ENCODE measurements at regions not wholly inside any gene's neighbourhood (a gene's known extent, or its start where the extent isn't known, plus 50 kb on each side); places are given as distances from the start of the nearest gene placed in this dataset.

DNA sequence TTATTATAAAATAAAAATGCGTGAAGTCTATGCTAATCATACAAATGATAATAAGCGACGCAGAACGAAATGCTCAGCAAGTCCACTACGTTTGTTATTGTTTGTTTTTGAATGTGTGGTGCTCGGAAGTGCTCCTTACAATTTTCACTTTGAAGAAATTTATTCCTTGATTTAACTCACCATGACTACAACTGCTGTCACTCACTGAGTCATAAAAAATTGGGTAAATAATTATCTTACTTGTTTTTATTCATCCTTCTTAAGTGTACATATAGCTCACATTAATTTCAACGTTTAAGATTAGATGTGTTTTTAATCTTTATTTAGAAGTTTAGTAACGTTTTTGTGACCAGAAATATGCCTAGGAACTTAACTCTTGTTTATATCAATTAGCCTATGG is 66.7 kb upstream of the NANOGP8 start:
- DNase-seq: no peak
- Histone ChIP-seq H3K36me3 (no peaks in the 10 kb centered on the region), H3K4me1 (no peaks in the 10 kb centered on the region), H3K9me3 (no peaks in the 10 kb centered on the region), H3K4me3 (ENCODE audit: low read depth, low read length) (no peak overlapping the region), H3K27me3 (no peaks in the 10 kb centered on the region)
- TF ChIP-seq, protein P1, sequence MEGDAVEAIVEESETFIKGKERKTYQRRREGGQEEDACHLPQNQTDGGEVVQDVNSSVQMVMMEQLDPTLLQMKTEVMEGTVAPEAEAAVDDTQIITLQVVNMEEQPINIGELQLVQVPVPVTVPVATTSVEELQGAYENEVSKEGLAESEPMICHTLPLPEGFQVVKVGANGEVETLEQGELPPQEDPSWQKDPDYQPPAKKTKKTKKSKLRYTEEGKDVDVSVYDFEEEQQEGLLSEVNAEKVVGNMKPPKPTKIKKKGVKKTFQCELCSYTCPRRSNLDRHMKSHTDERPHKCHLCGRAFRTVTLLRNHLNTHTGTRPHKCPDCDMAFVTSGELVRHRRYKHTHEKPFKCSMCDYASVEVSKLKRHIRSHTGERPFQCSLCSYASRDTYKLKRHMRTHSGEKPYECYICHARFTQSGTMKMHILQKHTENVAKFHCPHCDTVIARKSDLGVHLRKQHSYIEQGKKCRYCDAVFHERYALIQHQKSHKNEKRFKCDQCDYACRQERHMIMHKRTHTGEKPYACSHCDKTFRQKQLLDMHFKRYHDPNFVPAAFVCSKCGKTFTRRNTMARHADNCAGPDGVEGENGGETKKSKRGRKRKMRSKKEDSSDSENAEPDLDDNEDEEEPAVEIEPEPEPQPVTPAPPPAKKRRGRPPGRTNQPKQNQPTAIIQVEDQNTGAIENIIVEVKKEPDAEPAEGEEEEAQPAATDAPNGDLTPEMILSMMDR (IDR thresholded peaks at IDR 0.05; ENCODE audit: low read depth, low read length): no peak

DNA sequence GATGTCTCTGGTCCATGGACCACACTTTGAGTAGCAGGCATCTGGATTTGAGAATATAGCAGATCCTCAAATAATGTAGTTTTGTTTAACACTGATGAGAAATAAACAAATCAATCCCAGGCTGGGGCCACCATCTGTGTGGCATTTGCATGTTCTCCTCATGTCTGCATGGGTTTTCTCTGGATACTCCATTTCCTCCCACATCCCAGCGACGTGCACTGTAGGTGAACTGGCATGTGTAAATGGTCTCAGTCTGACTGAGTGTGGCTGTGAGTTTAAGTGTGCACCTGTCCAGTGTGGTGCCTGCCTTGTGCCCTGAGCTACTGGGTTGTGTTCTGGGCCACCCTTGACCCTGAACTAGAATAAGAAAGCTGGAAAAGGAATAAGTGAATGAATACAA is 66.3 kb upstream of the NANOGP8 start:
- Histone ChIP-seq H3K27me3 (no peaks in the 10 kb centered on the region), H3K9me3 (no peaks in the 10 kb centered on the region), H3K36me3 (no peaks in the 10 kb centered on the region), H3K4me1 (no peaks in the 10 kb centered on the region), H3K4me3 (ENCODE audit: low read depth, low read length) (no peak overlapping the region)
- DNase-seq: no peak
- TF ChIP-seq, protein P1 (IDR thresholded peaks at IDR 0.05; ENCODE audit: low read depth, low read length): no peak

DNA sequence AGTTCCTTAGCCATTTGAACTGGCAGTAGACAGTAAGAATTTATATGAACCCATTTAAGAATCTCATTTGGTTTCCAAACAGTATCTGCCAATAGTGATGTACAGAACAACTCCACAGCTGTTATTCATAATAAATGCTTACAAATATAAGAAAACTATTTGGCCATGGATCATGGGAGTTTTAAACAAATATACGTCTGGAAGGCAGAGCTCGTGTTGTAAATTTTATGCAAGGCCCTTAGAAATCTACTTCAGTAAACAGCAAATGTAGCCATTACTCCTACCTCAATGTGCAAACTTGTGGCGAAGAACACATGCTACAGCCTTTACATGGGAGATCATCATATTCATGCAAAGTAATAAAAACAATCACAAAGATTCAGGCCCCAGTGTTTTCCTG is 65.3 kb upstream of the NANOGP8 start:
- Histone ChIP-seq H3K36me3 (no peaks in the 10 kb centered on the region), H3K4me1 (no peaks in the 10 kb centered on the region), H3K4me3 (ENCODE audit: low read depth, low read length) (no peak overlapping the region), H3K9me3 (no peaks in the 10 kb centered on the region), H3K27me3 (no peaks in the 10 kb centered on the region)
- TF ChIP-seq, protein P1 (IDR thresholded peaks at IDR 0.05; ENCODE audit: low read depth, low read length): no peak
- DNase-seq: no peak

DNA sequence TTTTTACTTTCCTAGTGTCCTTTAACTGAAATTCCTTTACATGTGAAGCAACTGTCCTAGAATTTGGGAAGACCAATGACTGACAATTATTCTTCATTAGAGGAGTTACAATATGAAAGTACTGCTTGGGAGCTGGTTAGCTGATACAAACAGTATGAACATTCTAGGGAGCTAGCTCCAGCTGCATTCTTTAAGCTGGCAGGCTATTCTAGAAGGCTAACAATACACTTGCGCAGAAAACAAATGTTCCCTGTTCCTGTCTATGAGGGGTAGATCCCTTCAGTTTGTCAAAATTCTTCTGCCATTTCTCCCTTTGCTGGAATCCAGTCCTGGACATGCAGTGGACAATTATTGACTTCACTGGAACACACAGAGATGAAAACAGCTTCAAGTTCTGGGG is 60.2 kb upstream of the NANOGP8 start:
- TF ChIP-seq, protein P1 (IDR thresholded peaks at IDR 0.05; ENCODE audit: low read depth, low read length): no peak
- Histone ChIP-seq H3K27me3 (no peaks in the 10 kb centered on the region), H3K36me3 (no peaks in the 10 kb centered on the region), H3K9me3 (no peaks in the 10 kb centered on the region), H3K4me3 (ENCODE audit: low read depth, low read length) (no peak overlapping the region), H3K4me1 (no peaks in the 10 kb centered on the region)
- no peak for DNase-seq

DNA sequence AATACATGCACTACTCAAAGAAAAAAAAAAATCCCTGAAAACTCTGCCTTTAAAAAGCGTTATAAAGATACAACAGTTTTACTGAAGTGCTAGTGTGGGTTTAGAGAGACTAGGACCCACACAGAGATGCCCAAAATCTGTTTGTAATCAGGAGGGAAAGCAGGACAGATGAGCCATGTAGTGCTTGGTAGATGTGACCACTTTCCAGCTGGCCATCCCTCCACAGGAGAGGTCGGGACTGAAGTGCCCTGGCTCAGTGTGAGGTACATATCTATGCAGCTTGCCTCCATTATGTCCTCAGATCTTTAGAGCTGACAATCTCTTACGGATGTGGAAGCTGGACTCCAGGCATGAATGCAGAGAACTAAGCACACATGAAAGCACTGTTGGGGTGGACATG is 57.5 kb upstream of the NANOGP8 start:
- Histone ChIP-seq H3K9me3 (no peaks in the 10 kb centered on the region), H3K4me1 (no peaks in the 10 kb centered on the region), H3K27me3 (no peaks in the 10 kb centered on the region), H3K4me3 (ENCODE audit: low read depth, low read length) (no peak overlapping the region), H3K36me3 (no peaks in the 10 kb centered on the region)
- no peak for DNase-seq
- TF ChIP-seq, protein P1 (IDR thresholded peaks at IDR 0.05; ENCODE audit: low read depth, low read length): no peak

DNA sequence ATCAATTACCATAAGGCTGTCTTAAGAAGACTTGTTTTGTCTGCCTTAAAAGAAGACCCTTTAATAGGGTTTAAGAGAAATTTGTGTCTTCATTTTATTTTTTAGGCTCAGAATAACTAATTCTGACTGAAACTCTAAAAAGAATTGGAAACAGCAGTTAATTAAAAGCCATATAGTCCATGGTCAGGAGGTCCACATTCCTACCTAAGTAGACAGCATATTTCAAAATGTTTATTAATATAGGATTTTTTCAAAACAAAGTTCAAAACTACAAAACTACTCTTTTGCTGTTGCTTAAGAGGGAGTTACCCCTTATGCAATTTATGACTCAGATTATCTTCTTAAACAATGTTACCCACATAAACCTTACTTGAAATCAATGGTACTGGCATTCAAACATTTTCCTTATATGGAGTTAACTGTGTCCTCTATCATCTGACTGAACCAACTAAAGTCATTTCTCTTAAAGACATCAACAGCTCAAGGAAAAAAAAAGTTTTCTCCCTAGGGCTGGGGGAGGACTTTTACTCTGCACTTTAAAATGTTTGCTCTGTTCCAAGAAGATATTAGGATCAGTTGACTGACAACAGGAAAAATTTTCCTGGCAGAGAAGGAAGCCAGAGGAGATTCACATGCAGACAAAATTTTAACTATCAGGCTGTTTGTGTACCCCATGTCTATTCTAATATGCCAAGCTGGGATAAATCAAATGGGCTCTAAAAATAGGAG is 56.8 kb upstream of the NANOGP8 start:
- Histone ChIP-seq H3K4me1 (no peaks in the 10 kb centered on the region), H3K27me3 (no peaks in the 10 kb centered on the region), H3K9me3 (no peaks in the 10 kb centered on the region), H3K36me3 (no peaks in the 10 kb centered on the region), H3K4me3 (ENCODE audit: low read depth, low read length) (no peak overlapping the region)
- DNase-seq: no peak
- TF ChIP-seq, protein P1 (IDR thresholded peaks at IDR 0.05; ENCODE audit: low read depth, low read length): no peak
